ENCODE measurements at regions not wholly inside any gene's neighbourhood (a gene's known extent, or its start where the extent isn't known, plus 50 kb on each side); places are given as distances from the start of the nearest gene placed in this dataset.

DNA sequence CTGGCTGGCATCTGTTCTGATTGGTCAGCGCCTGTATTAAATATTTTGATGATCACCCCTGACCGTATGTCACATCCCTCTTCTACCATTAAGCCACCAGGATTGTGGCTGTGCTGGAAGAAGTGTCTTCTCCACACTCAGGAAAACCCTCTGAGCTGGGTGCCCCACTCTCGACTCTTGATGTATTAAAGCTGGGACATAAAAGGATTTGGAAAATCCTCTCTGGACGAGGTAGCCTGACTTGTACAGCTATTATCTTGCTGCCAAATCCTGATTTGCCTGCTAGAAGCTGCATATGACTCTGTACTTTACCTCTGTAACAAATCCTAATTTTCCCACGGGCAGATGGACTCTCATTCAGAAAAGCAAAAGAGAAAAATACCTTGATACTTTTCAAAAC is 161.0 kb downstream of the SLC28A3 start:
- H3K27me3 Mint-ChIP-seq = no peaks in the 10 kb centered on the region
- H3K36me3 Mint-ChIP-seq = no peaks in the 10 kb centered on the region
- DNase-seq = no peak
- H3K4me3 Mint-ChIP-seq = no peak overlapping the region
- no peak overlapping the region for H3K27ac Mint-ChIP-seq
- no peaks in the 10 kb centered on the region for H3K9me3 Mint-ChIP-seq
- no peaks in the 10 kb centered on the region for H3K4me1 Mint-ChIP-seq

DNA sequence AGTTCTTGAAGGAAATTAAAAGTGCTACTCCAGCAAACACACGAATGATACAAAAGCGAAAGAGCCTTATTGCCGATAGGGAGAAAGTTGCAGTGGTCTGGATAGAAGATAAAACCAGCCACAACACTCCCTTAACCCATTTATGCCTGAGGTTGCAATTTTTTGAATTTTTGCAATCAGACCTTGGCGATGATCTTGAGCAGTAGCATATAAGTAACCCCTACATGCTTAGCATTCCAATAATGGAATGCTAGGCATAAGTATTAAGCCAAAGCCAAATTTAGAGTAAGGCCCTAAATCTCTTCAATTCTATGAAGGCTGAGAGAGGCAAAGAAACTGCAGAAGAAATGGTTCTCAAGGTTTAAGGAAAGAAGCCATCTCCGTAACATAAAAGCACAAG is 153.5 kb downstream of the SLC28A3 start:
- DNase-seq = no peak
- no peaks in the 10 kb centered on the region for H3K4me1 Mint-ChIP-seq
- peaks cover 5% of the 10 kb centered on the region for H3K27me3 Mint-ChIP-seq

DNA sequence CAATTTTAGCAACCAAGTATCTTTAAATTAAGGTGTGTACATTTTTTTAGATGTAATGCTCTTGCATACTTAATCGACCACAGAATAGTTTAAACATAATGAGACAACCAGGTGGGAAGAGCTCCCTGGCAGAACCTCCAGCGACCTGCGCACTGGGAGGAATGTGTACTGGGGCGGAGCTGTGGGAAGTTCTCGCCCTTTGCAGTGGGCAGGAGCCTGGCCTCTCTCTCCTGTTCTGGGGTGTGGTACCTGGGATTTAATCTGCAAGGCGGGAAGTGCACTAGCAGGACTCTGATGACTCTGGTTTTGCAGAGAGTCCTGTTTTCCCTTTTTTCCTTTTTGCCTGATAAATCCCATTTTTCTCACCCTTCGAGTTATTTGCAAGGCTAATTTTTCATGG is 150.7 kb downstream of the SLC28A3 start:
- no peak for DNase-seq
- Mint-ChIP-seq H3K4me3 (no peak overlapping the region), H3K4me1 (no peaks in the 10 kb centered on the region), H3K36me3 (no peaks in the 10 kb centered on the region), H3K27ac (no peak overlapping the region), H3K27me3 (peaks cover 12% of the 10 kb centered on the region), H3K9me3 (peaks cover 2% of the 10 kb centered on the region)

More for the DNA sequence above, 153.5 kb downstream of the SLC28A3 start:
- Mint-ChIP-seq H3K36me3 (no peaks in the 10 kb centered on the region), H3K4me3 (no peak overlapping the region), H3K9me3 (no peaks in the 10 kb centered on the region), H3K27ac (no peak overlapping the region)

DNA sequence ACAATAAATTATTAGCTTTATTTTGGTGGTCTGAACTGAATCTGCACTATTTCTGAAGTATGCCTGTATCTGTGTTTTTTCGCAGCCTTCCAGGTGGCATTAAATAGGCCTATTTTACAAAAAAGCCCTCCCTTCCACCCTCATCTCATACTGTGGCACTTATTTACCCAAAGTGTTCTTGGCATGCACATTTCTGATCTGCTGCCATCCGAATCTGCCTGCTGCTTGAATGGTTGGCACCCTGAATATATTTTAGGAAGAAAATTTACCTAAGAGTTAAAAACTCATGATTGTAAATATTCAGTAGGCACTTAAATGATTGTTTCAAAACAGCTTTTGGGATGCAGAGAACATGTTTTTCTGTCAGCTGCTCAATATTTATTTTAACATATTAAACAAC is 150.1 kb downstream of the SLC28A3 start:
- Mint-ChIP-seq H3K9me3 (peaks cover 2% of the 10 kb centered on the region), H3K4me3 (no peak overlapping the region), H3K4me1 (no peaks in the 10 kb centered on the region), H3K27me3 (peaks cover 12% of the 10 kb centered on the region), H3K36me3 (no peaks in the 10 kb centered on the region), H3K27ac (no peak overlapping the region)
- no peak for DNase-seq

DNA sequence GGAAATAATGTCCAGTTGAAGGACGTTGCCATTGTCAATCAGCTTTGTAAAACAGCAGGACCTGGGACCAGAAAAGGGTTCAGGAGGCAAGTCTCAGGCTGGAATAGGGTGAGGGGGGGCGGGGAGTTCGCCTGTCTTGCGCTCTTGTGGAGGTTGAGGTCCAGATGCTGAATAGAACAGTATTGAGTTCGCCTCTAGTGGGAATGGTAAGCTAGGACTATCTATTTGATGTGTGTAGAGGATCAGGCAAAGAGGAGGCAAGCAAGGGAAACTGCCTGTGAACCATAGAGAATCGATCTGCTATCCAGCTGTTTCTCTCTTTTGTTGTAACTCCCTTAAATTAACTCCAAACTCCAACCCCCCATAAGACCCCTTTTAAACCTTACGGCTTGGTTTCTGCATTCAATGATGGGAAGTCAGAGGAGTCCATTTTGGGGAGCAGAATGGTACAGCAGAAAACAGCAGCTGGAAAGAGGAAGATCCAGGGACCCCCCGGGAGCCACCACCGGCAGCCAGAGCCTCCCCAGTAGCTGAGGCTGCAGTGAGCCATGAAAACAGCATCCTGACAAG is 133.7 kb downstream of the SLC28A3 start:
- DNase-seq = no peak
- Mint-ChIP-seq H3K36me3 (no peaks in the 10 kb centered on the region), H3K4me3 (no peak overlapping the region), H3K27me3 (peaks cover 14% of the 10 kb centered on the region), H3K4me1 (no peaks in the 10 kb centered on the region), H3K9me3 (no peaks in the 10 kb centered on the region), H3K27ac (no peak overlapping the region)

DNA sequence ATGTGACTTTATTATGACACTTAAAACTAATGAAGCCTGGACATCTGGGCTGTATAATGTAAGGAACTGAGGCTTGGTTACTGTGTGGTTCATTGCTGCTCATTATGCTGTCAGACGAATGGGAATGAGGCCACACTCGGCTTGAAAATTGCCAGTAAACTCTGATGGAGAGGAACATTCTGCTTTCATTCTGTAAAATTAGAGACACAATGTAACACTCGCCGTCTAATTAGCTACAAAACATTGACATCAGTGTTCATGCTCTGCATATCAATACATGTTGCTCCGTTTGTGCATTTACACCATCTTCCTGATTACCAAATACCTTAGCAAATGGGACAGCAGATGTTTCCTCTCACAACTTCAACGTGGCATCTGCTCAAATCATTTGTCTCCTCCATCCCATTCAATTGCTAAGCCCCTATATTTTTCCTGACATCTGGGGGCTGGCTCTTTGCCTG is 133.0 kb downstream of the SLC28A3 start:
- DNase-seq = no peak
- H3K4me1 Mint-ChIP-seq = no peaks in the 10 kb centered on the region
- no peaks in the 10 kb centered on the region for H3K9me3 Mint-ChIP-seq
- no peak overlapping the region for H3K4me3 Mint-ChIP-seq
- H3K36me3 Mint-ChIP-seq = no peaks in the 10 kb centered on the region
- peaks cover 14% of the 10 kb centered on the region for H3K27me3 Mint-ChIP-seq
- H3K27ac Mint-ChIP-seq = no peak overlapping the region

DNA sequence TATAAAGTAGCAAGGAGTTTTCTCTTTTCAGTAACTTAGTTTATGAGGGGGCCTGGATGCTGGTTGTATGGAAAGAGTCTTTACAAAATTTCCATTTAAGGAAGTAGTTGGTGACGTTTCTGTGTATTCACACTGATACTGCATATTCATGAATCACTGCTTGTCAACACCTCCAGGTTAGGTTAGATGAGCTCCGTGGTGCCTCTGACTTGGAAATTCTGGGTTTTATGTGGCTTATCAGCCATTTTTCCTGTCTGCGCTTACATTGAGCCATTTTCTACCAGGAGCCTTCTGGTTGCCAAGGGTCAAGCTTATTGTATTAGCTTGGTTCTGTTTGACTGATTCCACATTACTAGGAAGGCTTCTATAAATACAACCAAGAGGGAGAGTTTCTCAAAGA is 128.3 kb downstream of the SLC28A3 start:
- H3K9me3 Mint-ChIP-seq = no peaks in the 10 kb centered on the region
- H3K27ac Mint-ChIP-seq = no peak overlapping the region
- no peak for DNase-seq
- H3K4me1 Mint-ChIP-seq = no peaks in the 10 kb centered on the region
- no peaks in the 10 kb centered on the region for H3K27me3 Mint-ChIP-seq
- H3K4me3 Mint-ChIP-seq = no peak overlapping the region
- no peaks in the 10 kb centered on the region for H3K36me3 Mint-ChIP-seq

DNA sequence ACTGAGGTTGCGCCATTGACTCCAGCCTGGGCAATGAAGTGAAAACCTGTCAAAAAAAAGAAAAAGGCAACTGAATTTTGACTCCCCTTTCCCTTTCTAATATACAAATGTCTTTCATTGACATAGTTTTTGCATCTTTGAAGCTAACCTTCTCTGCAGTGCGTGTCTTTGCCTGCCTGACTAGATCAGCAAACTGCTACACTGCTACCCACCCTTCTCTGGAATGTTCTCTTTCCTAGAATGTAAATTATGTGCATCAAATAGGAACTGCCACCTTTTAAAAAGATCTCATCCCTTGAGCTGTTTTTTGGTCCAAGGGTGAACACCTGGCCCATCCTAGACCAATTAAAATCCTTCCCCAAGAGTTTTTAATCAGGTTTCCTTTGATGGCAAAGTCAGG is 127.6 kb downstream of the SLC28A3 start:
- DNase-seq = no peak
- Mint-ChIP-seq H3K4me1 (no peaks in the 10 kb centered on the region), H3K36me3 (no peaks in the 10 kb centered on the region), H3K27me3 (no peaks in the 10 kb centered on the region), H3K9me3 (no peaks in the 10 kb centered on the region), H3K4me3 (no peak overlapping the region), H3K27ac (no peak overlapping the region)

DNA sequence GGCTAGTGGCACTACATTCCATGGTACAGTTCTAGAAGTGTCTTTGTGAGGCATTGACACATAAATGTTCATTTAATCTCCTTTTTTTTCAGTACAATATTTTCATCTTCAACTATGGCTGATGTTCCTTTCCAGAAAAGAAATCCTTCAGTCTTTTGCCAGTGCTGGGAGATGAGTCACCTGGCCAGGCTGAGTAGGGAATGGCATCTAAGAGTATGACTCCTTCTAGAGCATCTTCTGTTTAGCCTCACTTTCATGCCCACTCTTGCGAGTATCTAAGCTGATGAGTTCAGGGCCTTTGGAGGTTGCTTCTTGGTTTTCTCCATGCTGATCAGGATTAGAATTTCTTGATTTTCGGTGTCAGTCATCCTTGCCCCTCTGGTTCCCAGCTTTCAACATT is 124.4 kb downstream of the SLC28A3 start:
- peaks cover 5% of the 10 kb centered on the region for H3K27me3 Mint-ChIP-seq
- no peak overlapping the region for H3K4me3 Mint-ChIP-seq
- H3K27ac Mint-ChIP-seq = no peak overlapping the region
- no peaks in the 10 kb centered on the region for H3K4me1 Mint-ChIP-seq
- no peak for DNase-seq
- H3K36me3 Mint-ChIP-seq = no peaks in the 10 kb centered on the region
- H3K9me3 Mint-ChIP-seq = no peaks in the 10 kb centered on the region

DNA sequence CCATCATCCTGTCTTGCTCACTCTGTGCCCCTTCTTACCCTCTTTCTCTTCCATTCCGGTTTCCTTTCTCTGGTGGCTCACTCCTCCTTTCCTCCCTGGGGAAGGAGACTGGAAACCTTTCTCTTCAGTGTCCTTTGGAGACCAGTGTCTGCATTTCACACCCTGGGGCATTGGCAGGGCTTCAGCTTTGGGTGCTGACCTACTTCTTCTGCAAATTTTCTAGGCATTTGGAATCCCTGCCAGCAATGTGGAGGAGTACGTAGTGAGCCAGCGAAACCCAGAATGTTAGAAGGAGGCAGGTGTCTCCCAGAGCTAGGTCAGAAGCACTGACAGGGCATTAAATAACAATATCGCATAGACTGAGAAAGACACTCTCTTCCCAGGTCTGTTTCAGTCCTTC is 122.2 kb downstream of the SLC28A3 start:
- DNase-seq = no peak
- H3K9me3 Mint-ChIP-seq = peaks cover 2% of the 10 kb centered on the region
- H3K27me3 Mint-ChIP-seq = peaks cover 6% of the 10 kb centered on the region
- no peaks in the 10 kb centered on the region for H3K36me3 Mint-ChIP-seq
- H3K27ac Mint-ChIP-seq = no peak overlapping the region
- H3K4me1 Mint-ChIP-seq = no peaks in the 10 kb centered on the region
- no peak overlapping the region for H3K4me3 Mint-ChIP-seq

DNA sequence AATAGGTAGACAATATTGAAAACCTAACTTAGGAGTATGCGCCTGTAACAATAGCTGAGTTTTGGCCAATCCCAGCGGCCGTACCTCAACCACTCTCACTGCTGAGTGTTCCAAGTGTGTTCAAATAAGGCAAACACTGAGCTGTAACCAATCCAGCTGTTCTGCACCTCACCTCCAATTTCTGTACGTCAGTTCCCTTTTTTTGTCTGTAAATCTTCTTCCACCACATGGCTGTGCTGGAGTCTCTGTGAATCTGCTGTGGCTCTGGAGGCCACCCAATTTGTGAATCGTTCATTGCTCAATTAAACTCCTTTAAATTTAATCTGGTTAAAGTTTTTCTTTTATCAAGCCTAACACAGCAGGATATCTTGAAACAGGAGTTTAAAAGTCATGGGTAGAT is 116.3 kb downstream of the SLC28A3 start:
- no peaks in the 10 kb centered on the region for H3K4me1 Mint-ChIP-seq
- peaks cover 4% of the 10 kb centered on the region for H3K27me3 Mint-ChIP-seq
- peaks cover 2% of the 10 kb centered on the region for H3K9me3 Mint-ChIP-seq
- no peak overlapping the region for H3K27ac Mint-ChIP-seq
- H3K4me3 Mint-ChIP-seq = no peak overlapping the region
- no peaks in the 10 kb centered on the region for H3K36me3 Mint-ChIP-seq
- DNase-seq = no peak

Measured in activated naive CD8-positive, alpha-beta T cell treated with anti-CD3 and anti-CD28 coated beads for 36 hours (primary cell).